Glutamatergic neuron (in vitro differentiated cells): ENCODE measurements at regions not wholly inside any gene's neighbourhood (a gene's known extent, or its start where the extent isn't known, plus 50 kb on each side); places are given as distances from the start of the nearest gene placed in this dataset.
A peak's percentile ranks its signal among the peaks of the same experiment; 100 is the strongest.

Experiments used
- DNase-seq: peaks from one replicate; pipeline ENCODE4 v3.0.0; 2022
- H3K27ac Mint-ChIP-seq: one replicate; pipeline ENCODE4 v1.8.0; 2020; ENCODE audit warnings: mild to moderate bottlenecking, mixed read lengths, inconsistent platforms; ENCODE audit not compliant: unreplicated experiment
- H3K27me3 Mint-ChIP-seq: one replicate; pipeline ENCODE4 v1.8.0; 2020; ENCODE audit warnings: mild to moderate bottlenecking, moderate library complexity, mixed read lengths, inconsistent platforms; ENCODE audit not compliant: unreplicated experiment
- H3K36me3 Mint-ChIP-seq: one replicate; pipeline ENCODE4 v1.8.0; 2020; ENCODE audit warnings: mild to moderate bottlenecking, mixed read lengths, inconsistent platforms; ENCODE audit not compliant: unreplicated experiment
- H3K4me1 Mint-ChIP-seq: one replicate; pipeline ENCODE4 v1.8.0; 2020; ENCODE audit warnings: mild to moderate bottlenecking, low read depth, mixed read lengths, inconsistent platforms; ENCODE audit not compliant: unreplicated experiment
- H3K4me3 Mint-ChIP-seq: one replicate; pipeline ENCODE4 v1.8.0; 2020; ENCODE audit warnings: mild to moderate bottlenecking, mixed read lengths, inconsistent platforms; ENCODE audit not compliant: unreplicated experiment
- H3K9me3 Mint-ChIP-seq: one replicate; pipeline ENCODE4 v1.8.0; 2020; ENCODE audit warnings: mild to moderate bottlenecking, moderate library complexity, mixed read lengths, inconsistent platforms; ENCODE audit not compliant: unreplicated experiment
- TF ChIP-seq, protein P1 (sequence below): fragments of 200-600 bp; sonication (generic); IDR thresholded peaks from one replicate; pipeline ENCODE4 v1.5.0; 2021; ENCODE audit not compliant: partially characterized antibody, unreplicated experiment

DNA sequence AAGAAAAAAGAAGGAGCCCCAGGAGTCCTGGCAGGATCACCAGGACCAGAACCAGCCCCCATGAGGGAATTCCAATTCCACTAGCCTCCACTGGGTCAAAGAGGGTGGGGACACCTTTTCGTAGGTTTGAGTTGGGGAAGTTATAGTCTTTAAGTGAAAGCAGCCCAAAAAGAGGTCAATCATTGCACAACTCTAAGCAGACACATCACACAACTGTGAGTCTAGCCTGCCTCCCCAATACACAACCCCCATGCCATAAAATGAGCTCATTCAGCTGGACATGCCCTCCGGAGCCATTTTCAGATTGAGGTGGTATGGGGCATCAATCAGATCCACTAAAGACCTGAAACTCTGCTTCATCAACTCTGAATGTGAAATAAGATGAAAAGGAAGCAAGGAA lies 179.9 kb downstream of the NPHP4 start:
- H3K27ac Mint-ChIP-seq: no peak overlapping the region
- no peaks in the 10 kb centered on the region for H3K36me3 Mint-ChIP-seq
- H3K4me3 Mint-ChIP-seq: no peak overlapping the region
- H3K27me3 Mint-ChIP-seq: peaks cover 4% of the 10 kb centered on the region
- DNase-seq: no peak
- H3K4me1 Mint-ChIP-seq: peaks cover 14% of the 10 kb centered on the region
- H3K9me3 Mint-ChIP-seq: peaks cover 12% of the 10 kb centered on the region
- TF ChIP-seq, protein P1, sequence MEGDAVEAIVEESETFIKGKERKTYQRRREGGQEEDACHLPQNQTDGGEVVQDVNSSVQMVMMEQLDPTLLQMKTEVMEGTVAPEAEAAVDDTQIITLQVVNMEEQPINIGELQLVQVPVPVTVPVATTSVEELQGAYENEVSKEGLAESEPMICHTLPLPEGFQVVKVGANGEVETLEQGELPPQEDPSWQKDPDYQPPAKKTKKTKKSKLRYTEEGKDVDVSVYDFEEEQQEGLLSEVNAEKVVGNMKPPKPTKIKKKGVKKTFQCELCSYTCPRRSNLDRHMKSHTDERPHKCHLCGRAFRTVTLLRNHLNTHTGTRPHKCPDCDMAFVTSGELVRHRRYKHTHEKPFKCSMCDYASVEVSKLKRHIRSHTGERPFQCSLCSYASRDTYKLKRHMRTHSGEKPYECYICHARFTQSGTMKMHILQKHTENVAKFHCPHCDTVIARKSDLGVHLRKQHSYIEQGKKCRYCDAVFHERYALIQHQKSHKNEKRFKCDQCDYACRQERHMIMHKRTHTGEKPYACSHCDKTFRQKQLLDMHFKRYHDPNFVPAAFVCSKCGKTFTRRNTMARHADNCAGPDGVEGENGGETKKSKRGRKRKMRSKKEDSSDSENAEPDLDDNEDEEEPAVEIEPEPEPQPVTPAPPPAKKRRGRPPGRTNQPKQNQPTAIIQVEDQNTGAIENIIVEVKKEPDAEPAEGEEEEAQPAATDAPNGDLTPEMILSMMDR: no peak

DNA sequence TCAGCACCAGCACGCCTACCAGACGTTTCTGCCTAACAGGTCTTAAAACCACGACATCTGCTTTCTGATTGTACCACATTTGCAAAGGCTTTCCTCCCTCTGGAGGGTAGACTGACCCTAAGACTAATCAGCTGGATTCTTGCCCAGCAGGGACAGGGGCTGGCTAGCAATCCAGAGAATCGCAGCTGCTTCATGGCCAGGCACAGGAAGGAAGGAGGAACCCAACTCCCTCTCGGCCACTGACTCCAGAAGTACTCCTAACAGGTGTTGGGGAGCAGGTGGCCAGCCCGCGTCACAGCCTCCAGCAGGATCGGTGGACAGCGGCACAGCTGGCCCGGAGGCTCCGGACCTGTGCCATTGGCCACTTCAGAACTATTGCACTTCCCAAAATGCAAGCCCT lies 180.8 kb downstream of the NPHP4 start:
- no peaks in the 10 kb centered on the region for H3K36me3 Mint-ChIP-seq
- peak; percentile 57 for DNase-seq
- H3K4me3 Mint-ChIP-seq: no peak overlapping the region
- H3K27ac Mint-ChIP-seq: peak overlapping the region; percentile 45
- H3K9me3 Mint-ChIP-seq: peaks cover 8% of the 10 kb centered on the region
- H3K4me1 Mint-ChIP-seq: peaks cover 14% of the 10 kb centered on the region
- peaks cover 3% of the 10 kb centered on the region for H3K27me3 Mint-ChIP-seq
- TF ChIP-seq, protein P1: no peak

DNA sequence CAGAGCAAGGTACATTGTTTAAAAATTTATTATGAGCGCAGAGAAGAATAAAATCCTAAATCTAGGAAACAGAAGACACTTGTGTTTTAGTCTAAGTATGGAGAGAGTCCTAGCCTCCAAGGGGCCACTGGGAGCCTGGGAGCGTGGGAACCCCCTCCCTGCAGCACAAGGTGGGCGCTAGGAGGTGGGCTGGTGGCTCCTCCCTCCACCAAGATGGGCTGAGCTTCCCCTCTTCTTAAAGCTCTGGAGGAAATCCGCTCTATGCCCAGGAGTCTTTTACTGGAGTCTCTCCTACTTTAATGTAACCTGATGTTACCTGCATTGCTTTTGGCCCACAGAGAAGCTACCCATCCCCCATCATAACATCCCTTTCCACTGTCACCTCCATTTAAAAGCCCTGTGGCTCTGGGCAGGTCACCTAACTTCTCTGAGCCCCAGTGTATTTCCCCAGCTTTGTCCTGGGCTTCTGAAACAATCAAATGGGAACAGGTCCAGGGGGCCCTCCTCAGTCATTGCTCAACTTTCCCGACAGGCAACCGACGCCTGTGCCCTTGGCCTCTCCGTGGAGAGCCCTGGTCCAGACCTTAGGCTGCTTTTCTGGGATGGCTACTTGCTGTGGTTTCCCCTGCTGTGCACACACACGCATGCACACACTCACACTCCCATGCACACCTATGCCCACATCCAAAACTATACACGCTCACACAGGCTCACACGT lies 181.5 kb downstream of the NPHP4 start:
- Mint-ChIP-seq H3K27me3 (no peaks in the 10 kb centered on the region), H3K9me3 (peaks cover 7% of the 10 kb centered on the region), H3K4me3 (no peak overlapping the region), H3K27ac (no peak overlapping the region), H3K36me3 (no peaks in the 10 kb centered on the region), H3K4me1 (peaks cover 14% of the 10 kb centered on the region)
- no peak for DNase-seq
- TF ChIP-seq, protein P1: no peak

DNA sequence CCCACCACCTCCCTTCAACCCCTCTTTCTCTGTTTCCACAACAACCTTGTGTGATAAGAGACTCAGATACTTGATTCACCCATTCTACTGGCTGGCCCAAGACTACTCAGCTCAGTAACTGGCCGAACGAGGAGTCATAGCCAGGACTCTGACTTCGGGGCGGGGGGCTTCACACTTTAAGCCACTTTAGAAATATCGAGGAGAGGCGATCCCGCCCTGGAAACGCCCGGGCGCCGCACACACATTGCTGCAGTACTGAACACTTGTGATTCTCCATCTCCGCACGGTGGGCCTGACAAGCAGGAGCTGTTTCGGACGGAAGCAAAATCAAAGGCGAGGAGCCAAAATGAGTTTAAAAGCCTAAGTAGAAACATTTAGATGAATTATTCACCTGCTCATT lies 182.1 kb downstream of the NPHP4 start:
- DNase-seq: no peak

More for the DNA sequence above, 182.1 kb downstream of the NPHP4 start:
- TF ChIP-seq, protein P1: no peak
- Mint-ChIP-seq H3K4me1 (peaks cover 14% of the 10 kb centered on the region), H3K4me3 (no peak overlapping the region), H3K9me3 (peaks cover 7% of the 10 kb centered on the region), H3K27ac (no peak overlapping the region), H3K36me3 (no peaks in the 10 kb centered on the region), H3K27me3 (no peaks in the 10 kb centered on the region)
